ENCODE measurements at regions not wholly inside any gene's neighbourhood (a gene's known extent, or its start where the extent isn't known, plus 50 kb on each side); places are given as distances from the start of the nearest gene placed in this dataset.

GRCh38 chr13:20301015-20301402, 68.9 kb upstream of the GJB6 start:
- intact Hi-C loops (cut with micrococcal nuclease) (no loop called here), dilution Hi-C loops (cut with HindIII; ENCODE audit: low sequenced_read_pairs, unreplicated experiment) (no loop called here), in situ Hi-C loops (cut with MboI; ENCODE audit: low sequenced_read_pairs) (no loop called here)
- H3K9ac ChIP-seq (ENCODE audit: low read depth, low read length), result no peak overlapping the region
- H3K23ac ChIP-seq (ENCODE audit: low read depth, low read length), result no peak overlapping the region
- DNase-seq (no peak), ATAC-seq (ENCODE audit: low read depth) (no peak)
- BruUV-seq (replicated peaks), result no TSS peak
- TF ChIP-seq USF2 (IDR thresholded peaks at IDR 0.05; ENCODE audit: low read depth, low read length), result no peak
- TF ChIP-seq MAFK (IDR thresholded peaks at IDR 0.05; ENCODE audit: low read depth, low read length), result no peak
- no peak for TF ChIP-seq CTCF (conservative IDR thresholded peaks at IDR 0.05; ENCODE audit: low read depth, low read length)
- TF ChIP-seq RCOR1 (IDR thresholded peaks at IDR 0.05; ENCODE audit: insufficient replicate concordance, low read length), result no peak
- TF ChIP-seq POLR2A (IDR thresholded peaks at IDR 0.05; ENCODE audit: low read depth, low read length), result no peak
- no peak for TF ChIP-seq RFX5 (IDR thresholded peaks at IDR 0.05; ENCODE audit: low read depth, low read length)
- no peak overlapping the region for H2AK9ac ChIP-seq (replicated peaks; ENCODE audit: low read depth, low read length, poor library complexity)
- no peak overlapping the region for H3K4me3 ChIP-seq (ENCODE audit: insufficient read depth, low read depth, low read length)
- H3K9me1 ChIP-seq (ENCODE audit: insufficient read depth, low read length), result no peaks in the 10 kb centered on the region
- POLR2A ChIA-PET (ENCODE audit: unreplicated experiment), result no interaction called here
- H3K18ac ChIP-seq (ENCODE audit: low read depth, low read length), result no peak overlapping the region
- H2BK20ac ChIP-seq (ENCODE audit: low read depth, low read length), result no peak overlapping the region
- H3K36me3 ChIP-seq (ENCODE audit: control insufficient read depth, insufficient read depth, low read length), result no peaks in the 10 kb centered on the region
- H4K91ac ChIP-seq (ENCODE audit: insufficient read depth, low read depth, low read length), result no peak overlapping the region
- H3K79me1 ChIP-seq (ENCODE audit: low read depth in 1 of 2, low read length in 2 of 2), result no peaks in the 10 kb centered on the region
- no peaks in the 10 kb centered on the region; the same call in 1 of the 2 replicates for H3K4me1 ChIP-seq (ENCODE audit: control insufficient read depth, insufficient read depth, low read length)
- H2AK5ac ChIP-seq (ENCODE audit: low read depth, low read length), result no peak overlapping the region
- no peak overlapping the region for H3K4me2 ChIP-seq (ENCODE audit: low read depth, low read length)
- no peak overlapping the region for H3K56ac ChIP-seq (ENCODE audit: extremely low read depth, insufficient read depth, low read length)
- WGBS, 2 experiments (ENCODE audit: extremely low coverage in 2 of 2, insufficient read length in 1 of 2), result no CpG with 5 or more reads among the region's 7 CpGs
- no peak overlapping the region for H3K14ac ChIP-seq (replicated peaks; ENCODE audit: low read depth, low read length)
- CTCF ChIA-PET, result no interaction called here
- H3K4ac ChIP-seq (ENCODE audit: low read depth, low read length), result no peak overlapping the region
- no peak overlapping the region for H3K27ac ChIP-seq (ENCODE audit: insufficient read depth, low read length)
- H2BK120ac ChIP-seq (ENCODE audit: low read depth, low read length), result no peak overlapping the region
- H3K9me3 ChIP-seq (ENCODE audit: control insufficient read depth, insufficient read depth, low read length), result 0 out of 2 replicates have a peak, but pooled peaks cover 4% of the 10 kb centered on the region
- no peak overlapping the region for H2BK15ac ChIP-seq (ENCODE audit: low read depth, low read length)
- no peak overlapping the region for H4K5ac ChIP-seq (ENCODE audit: low read depth, low read length)
- H3K27me3 ChIP-seq (ENCODE audit: control insufficient read depth, insufficient read depth, low read length), result peaks cover 54% of the 10 kb centered on the region
- no peak overlapping the region for H2BK5ac ChIP-seq (ENCODE audit: low read depth, low read length, poor library complexity, severe bottlenecking)
- H4K8ac ChIP-seq (ENCODE audit: low read depth in 2 of 2, low read length in 2 of 2), result no peak overlapping the region
- no peaks in the 10 kb centered on the region for H4K20me1 ChIP-seq (ENCODE audit: insufficient read depth, low read length)
- H2AFZ ChIP-seq (replicated peaks; ENCODE audit: low read length, poor library complexity), result peak overlapping the region; percentile 65
